ENCODE measurements at regions not wholly inside any gene's neighbourhood (a gene's known extent, or its start where the extent isn't known, plus 50 kb on each side); places are given as distances from the start of the nearest gene placed in this dataset.

DNA sequence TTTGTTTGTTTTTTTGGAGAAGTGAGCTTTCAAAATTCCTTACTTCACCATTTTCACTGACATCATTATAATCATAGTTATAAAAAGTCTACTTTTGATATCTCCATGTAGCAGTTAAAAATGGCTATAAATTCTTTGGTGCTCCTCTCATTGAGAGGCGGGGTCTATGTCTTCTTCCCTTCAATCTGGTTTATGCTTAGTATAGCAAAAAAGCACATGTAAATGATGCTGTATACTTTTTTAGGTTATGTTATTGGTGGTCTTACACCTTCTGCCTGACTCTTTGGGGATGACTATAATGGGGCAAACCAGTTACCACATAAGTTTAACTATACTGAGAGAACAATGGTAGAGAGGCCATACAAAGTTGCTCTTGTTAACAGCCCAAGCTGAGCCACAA is 289.6 kb downstream of the EPM2A start:
- Histone ChIP-seq H3K9me3 (ENCODE audit: low read depth, low read length, poor library complexity, severe bottlenecking) (peaks cover 43% of the 10 kb centered on the region), H3K4me1 (ENCODE audit: insufficient read depth, low read length, poor library complexity, severe bottlenecking) (no peaks in the 10 kb centered on the region), H3K4me3 (ENCODE audit: low read depth, low read length, poor library complexity, severe bottlenecking) (no peak overlapping the region), H3K27me3 (replicated peaks; ENCODE audit: insufficient read depth, low read depth, low read length, poor library complexity) (no peaks in the 10 kb centered on the region), H3K36me3 (ENCODE audit: insufficient read depth, low read length, poor library complexity, severe bottlenecking) (no peaks in the 10 kb centered on the region), H3K27ac (ENCODE audit: low read depth, low read length, poor library complexity, severe bottlenecking) (no peak overlapping the region)
- BruUV-seq (replicated peaks): no TSS peak
- POLR2A ChIA-PET (ENCODE audit: low non-redundant PET): no interaction called here
- CTCF ChIA-PET: no interaction called here
- intact Hi-C loops (cut with micrococcal nuclease; ENCODE audit: unreplicated experiment): loop anchor here (10.0 kb wide), 1 partner anchor 259 kb away; no protein-coding TSS in a partner anchor
- DNase-seq (ENCODE audit: low spot score): no peak
- TF ChIP-seq, protein P1, sequence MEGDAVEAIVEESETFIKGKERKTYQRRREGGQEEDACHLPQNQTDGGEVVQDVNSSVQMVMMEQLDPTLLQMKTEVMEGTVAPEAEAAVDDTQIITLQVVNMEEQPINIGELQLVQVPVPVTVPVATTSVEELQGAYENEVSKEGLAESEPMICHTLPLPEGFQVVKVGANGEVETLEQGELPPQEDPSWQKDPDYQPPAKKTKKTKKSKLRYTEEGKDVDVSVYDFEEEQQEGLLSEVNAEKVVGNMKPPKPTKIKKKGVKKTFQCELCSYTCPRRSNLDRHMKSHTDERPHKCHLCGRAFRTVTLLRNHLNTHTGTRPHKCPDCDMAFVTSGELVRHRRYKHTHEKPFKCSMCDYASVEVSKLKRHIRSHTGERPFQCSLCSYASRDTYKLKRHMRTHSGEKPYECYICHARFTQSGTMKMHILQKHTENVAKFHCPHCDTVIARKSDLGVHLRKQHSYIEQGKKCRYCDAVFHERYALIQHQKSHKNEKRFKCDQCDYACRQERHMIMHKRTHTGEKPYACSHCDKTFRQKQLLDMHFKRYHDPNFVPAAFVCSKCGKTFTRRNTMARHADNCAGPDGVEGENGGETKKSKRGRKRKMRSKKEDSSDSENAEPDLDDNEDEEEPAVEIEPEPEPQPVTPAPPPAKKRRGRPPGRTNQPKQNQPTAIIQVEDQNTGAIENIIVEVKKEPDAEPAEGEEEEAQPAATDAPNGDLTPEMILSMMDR (conservative IDR thresholded peaks at IDR 0.05; ENCODE audit: low read depth, low read length): no peak
- TF ChIP-seq EZH2 (IDR thresholded peaks at IDR 0.05; ENCODE audit: borderline replicate concordance, low read depth, low read length, poor library complexity, severe bottlenecking): no peak

DNA sequence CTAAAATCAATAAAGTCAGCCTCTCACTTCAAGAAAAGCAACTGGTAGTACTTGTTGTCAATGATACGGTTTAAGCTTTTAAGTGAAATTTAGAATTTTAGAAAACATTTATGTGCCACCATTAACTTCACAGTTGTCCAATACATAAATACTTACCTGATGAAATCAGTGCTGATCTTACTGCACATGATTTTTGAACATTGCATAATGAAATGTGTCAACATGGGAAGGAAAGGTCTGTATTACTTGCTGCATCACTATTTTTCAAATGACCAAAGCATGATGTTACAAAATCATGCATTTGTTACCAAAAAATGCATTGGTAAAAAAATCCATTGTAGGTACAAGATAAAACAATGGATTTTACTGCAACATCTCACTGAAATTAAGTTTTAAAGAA is 284.3 kb downstream of the EPM2A start:
- peaks cover 23% of the 10 kb centered on the region for H3K4me1 ChIP-seq (ENCODE audit: insufficient read depth, low read length, poor library complexity, severe bottlenecking)
- no peaks in the 10 kb centered on the region for H3K36me3 ChIP-seq (ENCODE audit: insufficient read depth, low read length, poor library complexity, severe bottlenecking)
- ChIA-PET POLR2A (ENCODE audit: low non-redundant PET) (no interaction called here), CTCF (no interaction called here)
- intact Hi-C loops (cut with micrococcal nuclease; ENCODE audit: unreplicated experiment): loop anchor here (5.0 kb wide), 2 partner anchors 189 to 859 kb away; no protein-coding TSS in a partner anchor
- peaks cover 10% of the 10 kb centered on the region for H3K9me3 ChIP-seq (ENCODE audit: low read depth, low read length, poor library complexity, severe bottlenecking)
- TF ChIP-seq EZH2 (IDR thresholded peaks at IDR 0.05; ENCODE audit: borderline replicate concordance, low read depth, low read length, poor library complexity, severe bottlenecking): no peak
- TF ChIP-seq, protein P1 (conservative IDR thresholded peaks at IDR 0.05; ENCODE audit: low read depth, low read length): no peak
- H3K4me3 ChIP-seq (ENCODE audit: low read depth, low read length, poor library complexity, severe bottlenecking): no peak overlapping the region
- no peak for DNase-seq (ENCODE audit: low spot score)
- H3K27me3 ChIP-seq (replicated peaks; ENCODE audit: insufficient read depth, low read depth, low read length, poor library complexity): no peaks in the 10 kb centered on the region
- H3K27ac ChIP-seq (ENCODE audit: low read depth, low read length, poor library complexity, severe bottlenecking): no peak overlapping the region
- BruUV-seq (replicated peaks): no TSS peak

DNA sequence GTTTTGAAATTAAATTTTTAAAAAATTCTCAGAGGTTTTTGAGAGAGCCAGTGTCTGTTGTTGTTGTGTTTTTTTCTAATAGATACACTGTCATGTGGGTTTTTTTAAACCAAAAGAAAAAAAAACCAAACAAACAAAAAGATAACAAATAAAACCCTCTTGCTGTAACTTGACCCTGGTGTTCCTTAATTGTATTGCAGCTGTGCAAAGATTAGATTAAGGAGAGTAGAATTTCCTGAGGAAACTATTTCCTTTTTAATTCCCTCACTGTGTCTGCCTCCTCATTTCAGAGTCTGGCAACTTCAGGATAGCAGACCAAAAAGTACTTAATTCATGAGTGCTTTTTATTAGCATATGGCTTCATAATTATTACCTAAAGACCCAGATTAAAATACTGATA is 281.9 kb downstream of the EPM2A start:
- Histone ChIP-seq H3K36me3 (ENCODE audit: insufficient read depth, low read length, poor library complexity, severe bottlenecking) (no peaks in the 10 kb centered on the region), H3K4me3 (ENCODE audit: low read depth, low read length, poor library complexity, severe bottlenecking) (no peak overlapping the region), H3K27ac (ENCODE audit: low read depth, low read length, poor library complexity, severe bottlenecking) (peak overlapping the region; percentile 86), H3K9me3 (ENCODE audit: low read depth, low read length, poor library complexity, severe bottlenecking) (no peaks in the 10 kb centered on the region), H3K4me1 (ENCODE audit: insufficient read depth, low read length, poor library complexity, severe bottlenecking) (peaks cover 23% of the 10 kb centered on the region), H3K27me3 (replicated peaks; ENCODE audit: insufficient read depth, low read depth, low read length, poor library complexity) (no peaks in the 10 kb centered on the region)
- ChIA-PET POLR2A (ENCODE audit: low non-redundant PET) (no interaction called here), CTCF (no interaction called here)
- intact Hi-C loops (cut with micrococcal nuclease; ENCODE audit: unreplicated experiment): loop anchor here (5.0 kb wide), 2 partner anchors 191 to 861 kb away; no protein-coding TSS in a partner anchor
- BruUV-seq (replicated peaks): no TSS peak
- TF ChIP-seq, protein P1 (conservative IDR thresholded peaks at IDR 0.05; ENCODE audit: low read depth, low read length): peak; percentile 52
- no peak for TF ChIP-seq EZH2 (IDR thresholded peaks at IDR 0.05; ENCODE audit: borderline replicate concordance, low read depth, low read length, poor library complexity, severe bottlenecking)
- DNase-seq (ENCODE audit: low spot score): peak; percentile 92
